ENCODE measurements at regions not wholly inside any gene's neighbourhood (a gene's known extent, or its start where the extent isn't known, plus 50 kb on each side); places are given as distances from the start of the nearest gene placed in this dataset.

DNA sequence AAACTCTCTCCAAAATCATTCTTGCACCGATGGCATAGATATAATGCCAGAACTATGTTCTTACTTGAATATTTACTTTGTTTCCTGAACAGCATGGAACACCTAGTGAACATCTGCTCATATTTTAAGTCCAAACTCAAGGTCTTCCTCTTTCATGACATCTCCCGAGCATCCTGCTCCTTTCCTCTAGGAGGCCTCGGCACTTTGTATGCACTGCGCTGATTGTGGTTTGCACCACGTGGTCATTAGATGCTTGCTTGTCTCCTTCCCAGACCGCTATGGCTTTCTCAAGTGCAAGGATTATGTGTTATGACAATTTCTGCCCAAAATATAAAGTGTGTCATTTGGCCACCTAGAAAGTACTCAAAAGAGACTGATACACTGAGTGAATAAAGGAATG, 912.0 kb downstream of the GALC start:
- DNase-seq, result no peak

DNA sequence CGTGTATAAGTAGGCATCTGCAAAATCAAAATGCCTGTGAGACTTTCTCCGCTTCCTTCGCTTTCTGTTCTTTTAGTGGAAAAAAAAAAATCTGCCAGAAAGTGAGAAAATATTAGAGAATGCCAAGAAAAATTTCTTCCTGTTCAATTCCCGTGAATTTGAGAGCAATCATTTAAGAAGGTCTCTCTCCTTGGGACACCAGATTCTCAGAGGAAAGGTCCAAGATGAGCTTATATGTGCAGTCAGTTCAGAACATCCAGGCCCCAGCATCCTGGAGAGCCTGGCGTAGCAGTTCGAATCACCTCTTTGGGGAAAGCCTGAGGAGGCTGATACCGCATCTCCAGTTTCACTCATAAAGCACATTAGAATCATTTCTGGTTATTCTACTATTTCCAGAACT, 912.8 kb downstream of the GALC start:
- no peak for DNase-seq

DNA sequence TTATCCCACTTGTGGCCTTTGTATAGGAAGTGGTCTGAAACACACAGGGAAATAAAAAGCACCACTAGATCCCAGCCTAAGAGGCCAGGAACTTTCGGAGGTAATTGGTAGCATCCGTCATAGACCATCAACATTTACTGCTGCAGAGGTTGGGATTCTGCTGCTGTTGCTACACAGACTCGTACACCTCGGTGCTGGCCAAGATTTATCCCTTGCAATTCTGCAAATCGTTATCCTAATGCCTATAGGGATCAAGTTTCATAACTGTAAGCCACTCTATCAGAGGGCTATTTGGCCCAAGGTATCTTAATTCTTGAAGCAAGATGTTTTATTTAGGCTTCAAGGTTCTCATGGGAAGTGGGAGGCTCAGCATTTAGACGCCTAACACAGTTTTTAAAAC, 913.6 kb downstream of the GALC start:
- DNase-seq, result no peak

DNA sequence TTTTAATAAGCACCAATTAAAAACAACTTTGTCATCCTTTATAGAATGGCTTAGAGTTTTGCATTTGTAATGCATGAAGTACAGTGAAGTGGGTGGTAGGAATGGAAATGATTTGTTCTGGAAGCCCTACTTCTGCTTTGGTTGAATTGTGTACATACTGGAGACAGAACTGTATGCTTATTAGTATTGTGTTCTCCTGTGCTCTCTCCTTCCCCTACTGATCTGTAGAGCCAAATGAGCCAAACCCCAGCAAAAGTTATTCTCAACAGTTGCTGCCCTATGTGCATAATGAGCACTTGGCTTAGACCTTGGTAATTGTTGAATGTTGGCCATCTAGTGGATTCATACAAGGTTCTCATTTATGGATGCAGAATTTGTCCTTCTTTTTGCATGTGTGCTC, 916.1 kb downstream of the GALC start:
- DNase-seq, result no peak

DNA sequence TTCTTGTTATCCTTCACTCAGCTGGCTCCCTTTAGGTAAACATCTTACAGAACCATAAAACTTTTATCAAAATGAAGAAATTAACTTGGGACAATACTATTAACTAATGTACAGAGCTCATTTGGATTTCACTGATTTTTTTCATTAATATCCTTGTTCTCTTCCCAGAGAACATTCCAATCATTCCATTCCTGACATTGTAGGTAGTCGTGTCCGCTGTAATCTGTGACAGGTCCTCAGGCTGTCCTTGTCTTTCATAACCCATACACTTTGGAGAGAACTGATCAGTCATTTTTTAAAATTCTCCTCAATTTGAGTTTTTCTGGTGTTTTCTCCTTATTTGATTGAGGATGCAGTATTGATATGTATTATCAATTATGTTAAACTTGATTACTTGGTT, 916.8 kb downstream of the GALC start:
- no peak for DNase-seq

DNA sequence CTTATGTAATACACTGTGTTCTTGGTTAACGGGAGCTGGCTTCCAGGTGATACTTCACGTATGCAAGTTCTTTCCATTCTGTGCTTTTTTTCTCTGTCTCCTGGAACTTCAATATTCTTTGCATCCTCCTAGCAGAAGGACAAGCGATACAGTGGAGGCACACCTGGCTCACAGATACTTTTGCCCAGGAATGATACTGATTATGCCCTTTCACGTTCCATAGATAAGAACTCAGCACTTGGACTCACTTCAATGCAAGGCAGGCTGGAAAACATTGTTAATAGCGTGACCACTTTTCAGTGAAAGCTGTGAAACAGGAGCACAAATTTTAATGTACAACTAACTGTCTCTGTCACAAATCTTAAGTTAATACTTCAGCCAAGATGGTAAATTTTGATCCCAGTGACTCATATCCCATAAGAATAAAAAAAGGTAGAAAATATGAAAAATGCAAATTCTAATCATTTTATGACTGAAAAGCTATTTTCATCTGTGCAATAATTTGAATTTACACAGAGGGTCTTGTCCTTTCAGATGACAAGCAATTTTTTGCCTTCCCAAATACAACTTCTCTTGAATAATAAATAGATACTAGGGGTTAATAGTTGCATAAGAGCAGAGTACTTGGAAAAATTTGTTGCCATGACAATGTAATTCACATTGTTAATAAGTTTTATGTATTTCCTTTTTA, 919.0 kb downstream of the GALC start:
- no peak for DNase-seq

DNA sequence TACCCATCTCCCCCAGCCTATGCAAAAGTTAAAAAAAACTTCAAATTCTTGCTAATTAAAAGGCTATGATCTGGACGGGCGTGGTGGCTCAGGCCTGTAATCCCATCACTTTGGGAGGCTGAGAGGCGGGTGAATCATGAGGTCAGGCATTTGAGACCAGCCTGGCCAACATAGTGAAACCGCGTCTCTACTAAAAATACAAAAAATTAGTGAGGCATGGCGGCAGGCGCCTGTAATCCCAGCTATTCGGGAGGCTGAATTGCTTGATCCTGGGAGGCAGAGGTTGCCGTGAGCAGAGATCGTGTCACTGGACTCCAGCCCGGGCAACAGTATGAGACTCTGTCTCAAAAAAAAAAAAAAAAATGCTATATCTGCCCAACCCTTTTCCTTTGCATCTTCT, 925.4 kb downstream of the GALC start:
- no peak for DNase-seq

DNA sequence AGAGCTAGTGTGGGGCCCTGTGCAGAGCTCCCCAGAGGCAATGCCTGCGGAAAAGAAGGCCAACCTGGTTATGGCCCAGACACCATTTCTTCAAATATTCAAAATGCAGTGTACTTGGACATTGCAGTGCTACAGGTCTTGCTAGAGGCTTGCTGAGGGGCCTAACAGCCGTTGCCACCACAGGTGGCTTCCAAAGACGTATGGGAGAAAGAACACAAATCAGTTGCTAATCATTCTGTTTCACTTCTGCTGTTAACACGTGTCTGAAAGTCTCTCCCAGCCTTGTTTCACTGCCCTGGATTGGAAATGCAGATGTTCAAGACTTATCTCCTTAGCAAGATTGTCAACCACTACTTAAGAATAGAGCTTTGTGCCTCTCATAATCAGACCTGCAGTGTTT, 925.9 kb downstream of the GALC start:
- DNase-seq, result no peak

DNA sequence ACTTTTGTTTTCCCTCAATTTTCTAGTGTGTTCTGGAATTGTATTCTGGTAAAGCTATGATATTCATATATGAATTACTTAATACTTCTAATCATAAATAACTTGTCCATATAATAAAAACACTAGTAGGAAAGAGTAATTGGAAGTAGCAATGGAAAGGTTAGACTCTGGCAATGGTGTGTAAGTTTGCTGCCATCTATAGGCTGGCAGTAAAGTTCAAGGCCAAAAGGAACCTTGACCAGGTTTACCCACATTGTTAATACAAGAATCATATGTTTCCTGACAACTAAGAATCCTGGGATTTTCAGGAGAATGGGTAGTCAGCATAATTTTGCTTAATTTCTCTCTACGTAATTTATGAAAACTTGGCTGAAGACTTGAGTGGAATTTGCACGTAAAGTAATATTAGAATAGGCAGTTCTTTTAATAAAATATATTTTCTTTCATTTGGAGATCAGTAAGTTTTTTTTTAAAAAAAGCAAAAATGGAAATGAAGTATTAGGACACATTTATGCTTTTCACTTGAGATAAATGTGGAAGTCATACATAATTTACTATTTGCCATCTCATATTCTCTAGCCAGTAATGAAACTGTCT, 926.7 kb downstream of the GALC start:
- DNase-seq, result no peak

DNA sequence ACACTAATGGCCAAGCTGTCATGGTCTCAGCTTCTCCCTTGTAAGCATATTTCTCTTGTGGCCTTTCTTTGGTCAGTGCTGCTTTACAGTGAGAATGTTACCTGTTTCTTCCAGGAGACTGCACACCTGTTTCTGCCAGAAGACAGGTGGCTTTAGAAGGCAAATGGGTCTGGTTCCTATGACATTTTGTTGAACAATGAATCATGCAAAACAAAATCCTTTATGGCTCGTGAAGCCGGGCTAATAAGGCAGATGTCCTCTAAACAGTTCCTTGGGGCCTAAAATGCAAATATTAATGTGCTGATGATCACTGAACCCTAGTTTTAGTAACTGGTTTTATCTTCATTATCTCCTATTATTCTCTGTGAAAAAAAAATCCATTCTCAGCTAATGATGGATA, 927.6 kb downstream of the GALC start:
- no peak for DNase-seq

DNA sequence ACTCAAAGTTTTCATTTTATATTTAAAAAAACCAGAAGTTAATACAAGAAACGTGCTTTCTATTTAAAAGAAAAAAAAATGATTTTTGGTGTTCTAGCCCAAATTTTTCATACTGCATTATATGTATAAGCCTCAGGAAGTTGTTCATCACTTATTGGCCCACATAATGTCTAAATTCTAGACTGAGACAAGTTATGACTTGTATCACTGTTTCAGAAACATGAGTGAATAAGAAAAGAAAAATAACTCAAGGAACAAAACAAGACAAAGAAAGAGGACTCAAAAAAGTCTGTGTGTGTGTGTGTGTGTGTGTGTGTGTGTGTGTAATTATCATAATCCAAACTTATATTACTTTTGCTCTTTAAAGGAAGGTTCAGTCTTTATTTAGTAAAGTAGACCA, 929.8 kb downstream of the GALC start:
- no peak for DNase-seq

DNA sequence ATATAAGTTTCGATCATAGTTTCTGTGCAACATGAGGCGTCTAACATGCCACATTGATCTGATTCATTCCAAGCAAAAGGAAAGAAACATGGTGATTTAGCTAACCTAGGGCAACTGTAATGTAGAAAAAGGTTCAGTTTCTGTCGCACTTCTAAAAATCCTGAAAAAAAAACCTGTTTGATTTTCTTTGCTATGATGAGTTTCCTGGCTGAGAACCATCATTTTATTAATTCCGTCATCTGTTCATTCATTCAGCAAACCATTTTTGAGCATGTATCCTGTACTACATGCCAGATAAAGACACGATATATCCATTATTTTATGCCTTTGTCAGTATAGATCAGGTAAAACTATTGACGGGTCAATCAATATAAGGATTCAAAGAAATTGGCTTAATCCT, 932.6 kb downstream of the GALC start:
- no peak for DNase-seq

DNA sequence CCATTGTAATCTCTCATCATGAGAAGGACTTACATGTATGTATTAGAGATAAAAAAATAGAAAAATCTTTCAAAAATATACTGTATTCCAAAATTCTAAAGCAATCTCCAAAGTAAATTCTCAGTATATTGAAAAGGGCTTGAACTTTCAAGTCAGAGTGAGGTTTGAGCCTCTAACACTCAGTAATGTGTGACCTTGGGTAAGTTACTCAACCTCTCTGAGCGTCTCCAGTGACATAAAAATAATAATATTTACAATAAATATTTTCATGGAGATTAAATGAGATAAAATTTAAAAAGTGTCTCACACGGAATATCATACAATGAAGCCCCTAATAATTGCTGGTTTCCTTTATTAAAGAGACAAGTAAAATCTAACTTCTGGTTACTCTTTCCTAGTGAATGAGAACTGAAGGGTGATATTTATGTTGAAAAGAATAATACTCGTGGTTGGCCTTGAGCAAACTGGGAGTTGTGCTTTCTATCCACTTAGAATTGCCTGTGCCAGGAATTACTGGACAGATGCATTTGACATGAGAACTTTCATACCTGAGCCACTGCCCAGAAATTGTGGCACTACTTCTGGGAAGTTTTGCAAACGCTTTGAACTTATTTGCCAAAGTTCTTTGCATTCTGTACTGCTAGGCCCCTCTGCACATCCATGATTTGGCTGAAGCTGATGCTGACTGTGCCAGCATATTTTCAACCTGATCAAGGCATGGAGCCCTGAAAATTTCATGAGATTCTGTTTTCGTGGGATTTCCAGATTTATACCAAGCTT, 933.7 kb downstream of the GALC start:
- DNase-seq, result no peak

DNA sequence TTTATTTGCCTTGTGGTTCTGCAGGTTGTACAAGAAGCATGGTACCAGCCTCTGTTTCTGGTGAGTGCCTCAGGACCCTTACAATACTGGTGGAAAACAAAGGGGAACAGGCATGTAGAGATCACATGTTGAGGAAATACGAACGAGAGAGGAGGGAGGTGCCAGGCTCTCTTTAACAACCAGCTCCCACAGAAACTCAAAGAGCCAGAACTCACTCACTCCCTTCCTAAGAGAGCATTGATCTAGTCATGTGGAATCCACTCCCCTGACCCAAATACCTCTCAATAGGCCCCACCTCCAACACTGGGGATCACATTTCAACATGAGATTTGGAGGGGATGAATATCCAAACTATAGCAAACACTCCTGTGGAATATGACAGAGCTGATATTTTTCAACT, 938.0 kb downstream of the GALC start:
- DNase-seq, result no peak

DNA sequence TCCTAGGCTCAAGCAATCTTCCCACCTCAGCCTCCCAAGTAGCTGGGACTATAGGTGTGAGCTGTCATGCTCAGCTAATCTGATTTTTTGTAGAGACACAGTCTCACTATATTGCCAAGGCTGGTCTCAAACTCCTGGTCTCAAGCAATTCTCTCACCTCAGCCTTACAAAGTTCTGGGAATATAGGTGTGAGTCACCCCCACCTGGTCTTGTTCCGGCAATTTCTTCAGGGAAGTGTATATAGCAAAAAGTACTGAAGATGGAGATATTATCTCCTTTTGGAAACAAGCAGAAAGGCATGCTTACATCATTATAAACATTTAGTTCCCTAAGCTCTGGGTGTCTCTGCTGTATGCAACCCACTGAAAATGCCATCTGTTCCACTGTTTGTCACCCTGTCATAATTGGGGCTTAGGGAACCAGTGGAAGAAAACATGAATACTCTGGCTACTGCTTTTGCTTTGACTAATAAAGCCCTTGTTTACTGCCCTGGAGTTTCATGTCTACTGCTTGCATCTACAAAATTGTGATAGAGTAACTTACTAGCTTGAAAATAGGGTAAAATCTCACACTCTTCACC, 940.2 kb downstream of the GALC start:
- no peak for DNase-seq

DNA sequence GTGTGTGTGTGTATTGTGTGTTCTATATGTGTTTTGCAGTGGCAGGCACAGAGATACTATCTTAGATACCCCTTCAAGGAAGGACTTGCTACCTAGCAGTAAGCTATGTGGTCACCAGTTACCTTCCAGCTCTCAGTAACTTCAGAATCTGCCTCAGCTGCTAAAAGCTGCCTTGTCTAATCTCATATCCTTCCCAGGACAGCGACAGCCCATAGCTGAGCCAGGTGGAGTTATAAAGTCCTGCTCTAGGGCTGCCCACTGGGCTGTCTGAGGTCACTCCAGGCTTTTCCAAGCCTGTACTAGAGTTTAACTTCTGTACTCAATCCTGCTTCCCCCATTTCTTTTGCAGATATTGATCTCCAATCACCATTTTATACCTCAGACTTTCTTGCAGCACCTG, 942.6 kb downstream of the GALC start:
- no peak for DNase-seq

DNA sequence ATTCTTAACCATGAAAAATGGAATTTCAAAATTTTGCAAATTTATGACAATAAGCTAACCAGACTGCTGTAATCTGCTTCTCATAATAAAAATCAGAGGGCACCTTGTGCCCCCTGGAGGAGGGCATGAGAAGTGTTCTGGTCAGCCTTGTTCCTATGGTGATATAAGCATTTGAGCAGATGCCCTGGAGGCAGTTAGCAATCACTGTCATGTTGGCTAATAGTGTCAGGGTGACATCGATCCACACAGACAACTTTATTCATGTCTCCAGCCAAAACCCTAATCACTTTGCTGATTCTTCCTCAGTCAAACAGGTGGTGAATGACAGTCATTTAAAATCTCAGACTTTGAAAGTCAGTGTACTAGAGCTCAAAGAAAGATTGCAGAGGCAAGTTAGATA, 943.0 kb downstream of the GALC start:
- DNase-seq, result no peak

DNA sequence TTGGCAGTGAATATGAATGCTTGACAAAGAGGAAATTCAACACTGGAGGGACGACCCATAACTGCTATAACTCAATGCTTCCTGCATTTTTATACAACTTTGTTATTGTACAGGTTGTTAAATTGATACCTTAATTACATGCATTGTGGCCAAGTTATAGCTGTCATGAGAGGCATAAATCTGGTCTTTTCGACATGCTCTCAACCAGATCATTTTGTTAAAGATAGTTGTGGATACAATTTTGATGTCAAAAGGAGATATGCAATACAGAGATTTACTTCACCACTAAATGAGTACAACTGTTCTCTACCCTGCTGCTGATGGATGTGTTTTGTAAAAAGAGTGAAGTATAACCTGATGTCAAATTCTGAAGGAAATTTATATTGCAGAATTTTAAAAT, 946.0 kb downstream of the GALC start:
- no peak for DNase-seq

DNA sequence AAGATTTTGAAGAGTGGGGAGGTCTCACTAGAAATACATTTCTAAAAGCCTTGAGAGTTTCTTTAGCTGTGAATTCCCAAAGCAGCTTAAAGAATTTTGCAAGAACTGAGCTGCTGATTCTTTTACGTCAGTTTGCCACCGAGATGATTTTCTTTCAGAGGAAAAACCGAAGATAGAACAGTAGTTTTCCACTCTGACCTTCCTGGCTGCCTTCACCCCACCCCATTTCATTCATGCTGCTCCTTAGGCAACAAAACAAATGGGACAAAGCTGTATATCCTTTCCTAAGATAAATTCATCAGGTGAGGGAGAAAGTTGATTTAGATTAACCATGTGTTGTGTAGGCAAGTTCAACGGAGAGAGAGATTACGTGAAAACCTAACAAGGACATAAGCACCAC, 947.0 kb downstream of the GALC start:
- no peak for DNase-seq

DNA sequence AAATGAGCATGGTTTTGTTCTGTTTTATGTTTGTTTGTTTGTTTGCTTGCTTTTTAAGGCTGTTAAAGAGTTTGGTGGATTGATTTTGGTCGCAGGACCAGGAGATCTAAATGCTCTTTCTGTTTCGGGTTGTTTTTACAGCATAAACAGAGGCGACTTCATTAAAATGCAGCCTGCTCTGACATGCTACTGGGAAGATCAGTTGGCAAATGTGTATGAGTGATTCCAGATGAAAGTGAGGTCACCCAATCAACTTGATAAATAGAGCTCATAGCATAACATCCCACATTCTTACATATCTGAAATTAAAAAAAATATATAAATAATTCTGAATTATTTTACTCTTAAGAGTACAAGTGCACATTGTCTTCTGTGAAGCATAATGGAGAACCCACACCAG, 947.7 kb downstream of the GALC start:
- no peak for DNase-seq

DNA sequence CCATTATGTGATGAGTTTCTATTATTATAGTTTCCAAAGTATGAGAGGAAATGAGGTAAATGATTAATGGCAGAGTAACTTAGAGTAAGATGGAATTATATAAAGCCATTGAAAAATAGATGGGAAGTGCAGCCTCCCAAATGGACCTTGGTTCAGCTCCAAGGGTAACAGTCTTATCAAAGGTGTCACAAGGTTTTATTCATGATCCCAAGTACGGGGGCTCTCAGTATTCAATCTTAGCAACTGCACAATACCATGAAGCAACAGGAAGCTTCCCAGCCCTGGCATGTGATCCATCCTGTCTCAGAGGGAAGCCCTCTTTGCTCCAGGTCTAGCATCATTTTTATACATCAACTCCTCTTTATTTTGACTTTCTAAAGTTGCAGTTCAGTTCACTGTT, 948.2 kb downstream of the GALC start:
- no peak for DNase-seq

DNA sequence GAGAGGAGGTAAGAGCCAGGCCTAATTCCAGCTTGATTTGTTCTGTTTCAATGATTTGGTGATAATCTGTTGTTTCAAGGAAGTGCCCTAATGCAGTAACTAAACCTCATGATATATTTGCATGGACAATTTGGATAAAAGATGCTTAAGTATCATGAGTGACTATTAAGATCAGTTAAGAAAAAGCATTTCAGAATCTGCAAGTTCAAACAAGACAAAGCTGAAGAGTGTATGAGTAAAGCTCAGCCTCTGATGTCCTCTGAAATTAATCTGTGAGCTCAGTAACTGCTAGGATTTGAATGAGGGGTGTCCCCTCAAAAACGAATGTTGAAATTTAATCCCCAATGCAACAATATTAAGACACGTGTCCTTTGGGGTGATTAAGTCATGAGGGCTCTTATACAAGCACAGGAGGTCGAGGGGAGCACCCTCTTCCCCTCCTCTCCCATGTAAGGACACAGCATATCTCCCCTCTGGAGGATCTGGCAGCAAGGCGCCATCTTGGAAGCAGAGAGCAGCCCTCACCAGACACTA, 949.2 kb downstream of the GALC start:
- no peak for DNase-seq

DNA sequence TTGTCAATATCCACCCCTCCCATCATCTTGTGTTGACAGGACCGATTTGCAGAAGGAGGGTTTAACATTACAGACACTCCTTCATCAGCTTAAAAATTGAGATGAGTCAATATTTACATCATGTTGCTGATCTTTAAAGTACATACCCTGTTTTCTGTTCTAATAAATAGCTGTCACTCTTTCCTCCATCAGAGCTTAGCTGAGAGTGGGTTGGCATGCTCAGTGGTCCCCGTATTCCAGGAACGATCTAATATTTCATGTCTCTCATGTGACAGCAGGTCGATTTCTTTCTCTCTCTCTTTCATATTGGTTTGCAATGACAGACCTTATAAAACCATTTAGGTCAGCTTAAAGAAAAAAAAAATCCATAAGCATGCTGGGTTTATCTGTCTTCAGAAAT, 950.6 kb downstream of the GALC start:
- no peak for DNase-seq

Measured in CD4-positive, alpha-beta T cell treated with Interleukin-6 for 4 hours (primary cell).